NCI-H1092 (cell line): ENCODE measurements at regions not wholly inside any gene's neighbourhood (a gene's known extent, or its start where the extent isn't known, plus 50 kb on each side); places are given as distances from the start of the nearest gene placed in this dataset.
"Not testable (repeated sequence)": the region's sequence is repeated elsewhere in the genome, so short reads cannot be mapped to it uniquely, and the experiment has no call there.

Experiments
- DNase-seq: peaks from one replicate; lab custom pipeline; 2025; lab: John Stamatoyannopoulos, UW

DNA sequence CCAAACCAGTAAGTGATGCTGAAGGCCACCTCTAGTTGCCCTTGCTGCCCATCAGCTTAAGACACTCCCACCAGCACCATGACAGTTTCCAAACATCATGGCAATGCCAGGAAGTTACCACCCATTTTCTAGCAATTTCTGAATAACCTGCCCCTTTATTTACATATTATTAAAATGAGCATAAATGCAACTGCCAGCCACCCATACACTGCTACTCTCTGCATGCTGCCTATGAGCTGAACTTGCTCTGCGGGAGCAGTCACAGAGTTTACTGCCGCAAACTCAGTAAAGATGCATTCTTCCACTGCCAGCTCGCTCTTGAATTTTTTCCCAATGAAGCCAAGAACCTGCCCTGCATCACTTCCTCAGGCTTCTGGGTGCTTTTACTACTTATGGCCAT is 212.6 kb downstream of the SH2D4B start:
- no peak for DNase-seq

GRCh38 chr10:80751940-80752339 is 214.2 kb downstream of the SH2D4B start:
- DNase-seq = no peak

DNA sequence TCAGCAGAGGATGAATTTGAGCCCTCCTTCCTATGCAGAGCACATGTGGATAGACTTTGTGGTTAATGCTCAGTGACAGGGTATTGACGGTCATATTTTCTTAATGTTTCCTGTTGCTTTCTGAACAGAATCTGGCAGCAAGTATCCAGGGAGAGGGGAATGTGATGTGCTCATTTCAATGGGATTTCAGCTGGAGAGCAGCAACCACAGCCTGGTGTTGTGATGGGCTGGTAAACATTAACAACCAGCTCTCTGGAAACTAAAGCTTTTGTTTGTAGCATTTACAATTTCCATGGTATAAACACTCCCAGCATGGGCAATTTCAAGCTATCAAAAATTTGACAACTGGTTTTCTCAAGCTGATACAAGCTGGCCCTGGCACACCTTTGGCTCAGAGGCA is 215.9 kb downstream of the SH2D4B start:
- no peak for DNase-seq

DNA sequence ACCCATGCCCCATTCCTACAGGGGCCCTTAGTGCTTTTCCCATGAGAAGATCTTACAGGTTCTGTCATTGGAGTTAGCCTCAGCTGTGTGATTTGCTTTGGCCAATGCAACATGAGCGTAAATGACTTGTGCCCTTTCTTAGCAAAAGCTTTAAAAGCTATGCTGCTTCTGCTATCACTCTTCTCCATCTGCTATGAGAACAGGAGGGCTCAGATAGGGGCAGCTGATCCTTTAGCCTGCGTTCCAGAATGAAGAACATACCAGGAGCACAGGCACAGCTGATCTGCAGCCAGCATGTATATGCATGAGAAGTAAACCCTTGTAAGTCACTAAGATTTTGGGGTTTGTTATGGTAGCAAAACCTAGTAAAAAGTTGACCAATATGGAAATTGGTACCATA is 218.2 kb downstream of the SH2D4B start:
- DNase-seq = no peak

- no peak for DNase-seq
These were observed 222.0 kb downstream of the SH2D4B start for GRCh38 chr10:80759693-80760092.

- DNase-seq = no peak
These were observed 223.2 kb downstream of the SH2D4B start for GRCh38 chr10:80760914-80761371.

DNA sequence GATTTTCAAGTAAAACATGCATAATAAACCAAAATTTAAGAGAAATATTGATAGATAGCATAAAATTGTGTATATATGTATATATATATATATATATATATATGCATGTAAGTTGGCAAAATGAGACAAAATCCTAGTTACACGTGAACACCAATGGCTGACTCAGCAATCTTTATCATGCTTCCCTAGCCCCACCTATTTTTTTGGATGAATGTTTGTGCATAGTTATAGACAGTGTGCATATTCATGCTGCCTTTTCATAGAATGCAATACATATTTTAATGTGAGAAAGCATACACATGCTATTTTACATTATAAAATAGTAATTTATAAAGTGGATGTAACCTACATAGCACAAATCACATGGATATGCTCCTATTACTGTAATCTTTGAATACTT is 230.3 kb downstream of the SH2D4B start:
- no peak for DNase-seq

- no peak for DNase-seq
These were observed 232.0 kb downstream of the SH2D4B start for GRCh38 chr10:80769700-80770160.

GRCh38 chr10:80770239-80770638 is 232.5 kb downstream of the SH2D4B start:
- DNase-seq = no peak

DNA sequence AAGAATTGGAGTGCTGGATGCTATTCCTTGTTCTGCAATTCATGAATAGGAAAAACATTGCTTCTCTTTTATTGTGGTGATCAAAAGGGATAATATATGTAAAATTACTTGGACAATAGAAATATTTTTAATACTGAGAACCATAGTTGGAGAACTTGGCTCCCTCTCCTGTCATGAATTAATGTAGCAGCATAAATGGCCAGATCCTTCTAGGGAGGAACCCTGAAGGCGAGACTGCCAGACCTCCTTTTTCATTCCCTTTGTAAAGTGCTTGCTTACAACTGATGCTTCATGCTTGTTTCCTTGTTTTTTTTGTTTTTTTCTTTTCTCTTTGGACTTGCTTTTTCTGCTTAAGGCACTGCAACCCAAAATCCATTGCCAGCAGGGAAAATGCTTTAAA is 233.6 kb downstream of the SH2D4B start:
- DNase-seq = no peak

DNA sequence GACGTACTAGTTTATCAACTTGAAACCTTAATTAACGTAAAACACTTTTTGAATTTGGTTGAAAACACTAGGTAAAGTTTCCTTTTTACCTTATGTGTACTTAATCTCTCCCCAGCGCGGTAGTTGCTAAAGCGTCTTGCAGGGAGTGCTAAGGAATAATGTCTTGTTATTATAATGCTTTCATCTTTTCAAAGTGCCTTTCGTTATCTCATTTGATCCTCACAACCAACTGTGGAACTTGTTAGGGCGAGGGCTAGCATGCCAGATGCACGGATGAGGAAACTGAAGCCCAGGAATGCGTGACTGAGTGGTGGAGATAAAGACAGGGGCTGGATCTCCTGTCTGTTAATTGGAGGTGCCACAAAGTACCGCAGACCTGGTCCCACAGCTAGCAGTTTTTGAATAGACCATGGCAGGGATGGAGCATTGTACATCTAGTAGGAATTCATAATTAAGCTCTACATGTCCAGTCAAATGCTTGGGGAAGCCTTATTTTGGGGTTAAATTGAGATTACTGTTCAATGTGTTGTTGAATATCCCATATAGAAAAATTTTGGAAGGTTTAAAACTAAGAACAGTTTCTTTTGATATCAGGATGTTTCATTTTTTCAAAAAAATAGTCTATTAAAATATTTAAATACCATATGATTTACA is 234.3 kb downstream of the SH2D4B start:
- no peak for DNase-seq

DNA sequence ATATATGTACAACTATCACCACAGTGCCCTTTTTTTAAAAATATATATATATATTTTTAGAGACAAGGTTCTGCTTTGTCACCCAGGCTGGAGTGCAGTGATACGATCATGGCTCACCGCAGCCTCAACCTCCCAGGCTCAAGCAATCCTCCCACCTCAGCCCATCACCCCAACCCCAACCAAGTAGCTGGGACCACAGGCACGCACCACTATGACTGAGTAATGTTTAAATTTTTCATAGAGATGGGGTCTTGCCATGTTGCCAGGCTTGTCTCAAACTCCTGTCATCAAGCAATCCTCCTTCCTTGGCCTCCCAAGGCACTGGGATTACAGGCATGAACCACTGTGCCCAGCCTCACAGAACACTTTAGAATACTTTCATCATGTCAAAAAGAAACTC is 234.9 kb downstream of the SH2D4B start:
- no peak for DNase-seq

DNA sequence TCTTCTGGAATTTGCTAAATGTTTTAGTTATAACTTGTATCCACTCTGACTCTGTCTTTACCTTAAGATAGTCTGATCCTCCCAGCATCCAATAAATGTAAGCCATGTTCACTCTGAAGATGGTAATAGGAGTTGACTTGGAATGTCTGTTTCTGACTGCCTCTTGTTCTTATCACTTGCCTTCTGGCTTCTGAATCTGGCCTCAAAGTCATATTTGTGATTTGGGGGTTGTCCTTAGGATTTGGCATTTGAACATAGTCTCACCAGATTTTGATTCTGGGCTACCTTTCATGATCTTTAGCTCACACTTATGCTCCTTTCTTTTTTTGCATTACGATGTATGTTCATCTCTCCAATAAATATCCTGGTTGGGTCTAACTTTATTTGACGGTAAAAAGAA is 247.0 kb downstream of the SH2D4B start:
- DNase-seq = no peak

GRCh38 chr10:80786322-80786721 is 248.6 kb downstream of the SH2D4B start:
- no peak for DNase-seq

DNA sequence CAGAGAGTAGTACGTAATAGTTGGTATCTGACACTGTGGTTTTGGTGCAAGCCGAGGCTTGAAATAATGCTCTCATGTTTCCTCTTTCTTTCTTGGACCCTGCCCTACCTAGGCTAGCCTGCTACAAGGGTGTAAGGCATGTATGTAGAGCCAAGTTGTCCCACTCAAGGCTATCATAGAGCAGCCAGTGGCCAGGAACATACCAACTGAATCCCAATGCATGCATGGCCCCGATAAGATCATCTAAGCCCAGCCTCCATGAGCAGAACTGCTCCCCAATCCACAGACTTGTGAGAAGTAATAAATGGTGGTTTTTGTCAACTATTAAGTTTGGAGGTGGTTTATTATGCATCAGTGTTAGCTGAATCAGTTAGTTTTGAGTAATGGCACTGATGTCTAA is 250.2 kb downstream of the SH2D4B start:
- DNase-seq = no peak

DNA sequence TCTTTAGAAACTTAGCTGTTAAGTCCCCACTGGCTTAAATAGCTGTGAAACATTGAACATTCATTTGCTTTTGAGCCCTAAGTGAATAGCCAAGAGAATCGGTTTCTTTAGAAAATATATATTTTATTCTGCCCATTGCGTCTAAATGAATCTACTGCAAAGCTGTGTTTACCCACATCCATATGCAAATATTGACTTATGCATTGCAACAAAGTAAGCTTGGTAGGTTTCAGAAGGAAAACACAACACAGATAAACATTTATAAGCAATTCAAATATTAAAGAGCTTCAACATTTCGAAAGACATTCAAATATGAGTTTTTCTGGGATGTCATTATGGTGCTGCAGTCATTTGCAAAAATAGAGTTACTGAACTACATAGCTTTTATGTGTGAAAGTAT is 257.3 kb downstream of the SH2D4B start:
- DNase-seq = no peak

- no peak for DNase-seq
These were observed 267.8 kb downstream of the SH2D4B start for GRCh38 chr10:80805343-80806020.

DNA sequence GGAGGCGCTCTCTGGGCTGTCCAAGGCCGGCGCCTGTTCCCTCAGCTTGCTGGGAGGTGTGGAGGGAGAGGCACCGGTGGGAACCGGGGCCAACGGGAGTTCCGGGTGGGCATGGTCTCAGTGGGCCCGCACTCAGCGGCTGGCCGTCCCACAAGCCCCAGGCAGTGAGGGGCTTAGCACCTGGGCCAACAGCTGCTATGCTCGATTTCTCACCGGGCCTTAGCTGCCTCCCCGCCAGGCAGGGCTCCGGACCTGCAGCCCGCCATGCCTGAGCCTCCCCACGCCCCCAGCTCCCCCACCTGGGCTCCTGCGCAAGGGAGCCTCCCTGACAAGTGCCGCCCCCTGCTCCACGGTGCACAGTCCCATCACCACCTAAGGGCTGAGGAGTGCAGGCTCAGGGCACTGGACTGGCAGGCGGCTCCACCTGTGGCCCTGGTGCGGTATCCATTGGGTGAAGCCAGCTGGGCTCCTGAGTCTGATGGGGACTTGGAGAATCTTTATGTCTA is 276.5 kb downstream of the SH2D4B start:
- DNase-seq = no peak

- no peak for DNase-seq
These were observed 291.4 kb downstream of the SH2D4B start for GRCh38 chr10:80829151-80829550.

- DNase-seq = no peak
These were observed 291.9 kb downstream of the SH2D4B start for GRCh38 chr10:80829562-80829961.

DNA sequence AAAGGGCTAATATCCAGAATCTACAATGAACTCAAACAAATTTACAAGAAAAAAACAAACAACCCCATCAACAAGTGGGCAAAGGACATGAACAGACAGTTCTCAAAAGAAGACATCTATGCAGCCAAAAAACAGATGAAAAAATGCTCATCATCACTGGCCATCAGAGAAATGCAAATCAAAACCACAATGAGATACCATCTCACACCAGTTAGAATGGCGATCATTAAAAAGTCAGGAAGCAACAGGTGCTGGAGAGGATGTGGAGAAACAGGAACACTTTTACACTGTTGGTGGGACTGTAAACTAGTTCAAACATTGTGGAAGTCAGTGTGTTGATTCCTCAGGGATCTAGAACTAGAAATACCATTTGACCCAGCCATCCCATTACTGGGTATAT is 295.0 kb downstream of the SH2D4B start:
- not testable (repeated sequence) for DNase-seq

DNA sequence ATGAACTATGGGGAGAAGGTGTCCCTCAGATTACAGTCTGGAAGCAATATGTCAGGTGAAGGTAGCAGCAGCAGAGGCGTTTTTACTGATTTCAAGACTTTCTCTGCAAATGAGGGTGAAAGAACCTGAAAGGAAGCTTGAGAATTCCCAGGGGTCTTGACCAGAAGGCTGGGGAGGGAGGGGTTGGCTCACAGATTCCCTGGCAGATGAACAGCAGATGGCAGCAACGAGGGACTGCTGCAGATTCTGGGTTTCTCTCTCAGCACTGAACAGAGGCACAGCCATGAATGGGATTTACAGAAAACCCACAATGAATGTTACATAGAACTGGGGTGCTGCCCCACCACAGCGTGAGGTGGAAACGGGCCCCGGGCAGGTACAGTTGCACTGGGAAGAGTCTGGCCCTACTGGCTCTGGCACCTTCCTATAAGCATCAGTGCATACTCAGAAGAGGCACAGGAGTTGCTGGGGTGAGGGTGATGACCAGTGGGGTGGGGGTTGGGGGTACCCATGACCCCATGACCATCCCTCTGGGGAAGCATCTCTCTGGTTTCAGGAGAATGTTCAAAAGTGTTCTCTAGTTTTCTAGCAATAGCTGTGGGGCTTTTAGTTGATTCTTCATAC is 317.8 kb downstream of the SH2D4B start:
- no peak for DNase-seq

DNA sequence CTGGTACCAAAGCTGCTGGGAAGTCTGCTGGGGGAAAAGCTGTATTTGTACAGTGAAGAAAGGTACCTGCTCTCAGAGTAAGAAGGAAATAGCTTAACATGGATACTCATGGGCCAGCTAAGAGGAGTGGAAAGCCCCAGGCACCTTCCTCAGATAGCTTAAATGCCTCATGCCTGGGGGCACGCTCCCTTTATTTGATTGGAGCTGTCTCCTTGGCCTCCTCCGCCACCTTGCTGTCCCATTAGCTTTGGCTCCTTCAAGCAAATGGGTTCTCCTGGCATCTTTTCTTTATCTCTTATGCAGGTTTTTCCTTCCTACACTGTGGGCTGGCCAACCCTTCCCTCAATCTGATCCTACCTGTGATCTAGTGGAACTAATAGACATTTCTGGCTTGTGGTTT is 318.5 kb downstream of the SH2D4B start:
- DNase-seq = no peak
